ENCODE measurements at regions not wholly inside any gene's neighbourhood (a gene's known extent, or its start where the extent isn't known, plus 50 kb on each side); places are given as distances from the start of the nearest gene placed in this dataset.

DNA sequence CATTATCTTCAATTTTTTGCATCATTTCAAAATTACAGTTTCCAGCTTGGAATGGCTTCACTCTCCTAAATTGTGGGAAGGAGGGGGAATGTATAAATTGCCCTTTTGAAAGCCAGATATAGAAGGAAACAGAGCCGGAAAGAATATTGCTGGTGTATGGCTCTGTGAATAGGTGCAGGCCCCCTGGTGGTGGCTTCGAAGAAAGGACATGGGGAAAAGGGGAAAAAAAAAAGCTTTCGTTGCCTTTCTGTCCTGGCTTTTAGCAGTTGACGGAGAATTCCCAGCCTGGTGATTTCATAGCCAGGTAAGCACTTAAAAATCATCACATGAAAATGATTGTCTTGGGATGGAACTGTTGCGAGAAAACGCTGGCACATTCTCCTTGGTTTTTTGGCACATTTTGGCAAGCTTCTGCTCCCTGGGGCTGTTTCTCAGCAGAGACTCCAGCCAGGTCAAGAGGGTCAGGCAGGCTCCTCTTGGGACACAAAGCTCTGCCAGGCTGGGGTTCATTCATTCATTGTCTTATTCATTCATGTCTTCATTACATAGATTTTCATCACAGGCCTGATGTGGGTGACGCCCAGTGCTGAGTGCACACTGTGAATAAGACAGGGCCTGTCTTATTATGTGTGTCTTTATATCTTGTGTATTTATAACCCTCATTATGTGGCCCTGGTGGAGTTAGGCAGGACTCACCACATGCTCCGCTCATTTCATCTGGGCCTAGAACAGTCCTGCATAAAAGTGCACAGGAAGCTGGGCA lies 300.0 kb upstream of the TPM1 start:
- TF ChIP-seq, protein P1, sequence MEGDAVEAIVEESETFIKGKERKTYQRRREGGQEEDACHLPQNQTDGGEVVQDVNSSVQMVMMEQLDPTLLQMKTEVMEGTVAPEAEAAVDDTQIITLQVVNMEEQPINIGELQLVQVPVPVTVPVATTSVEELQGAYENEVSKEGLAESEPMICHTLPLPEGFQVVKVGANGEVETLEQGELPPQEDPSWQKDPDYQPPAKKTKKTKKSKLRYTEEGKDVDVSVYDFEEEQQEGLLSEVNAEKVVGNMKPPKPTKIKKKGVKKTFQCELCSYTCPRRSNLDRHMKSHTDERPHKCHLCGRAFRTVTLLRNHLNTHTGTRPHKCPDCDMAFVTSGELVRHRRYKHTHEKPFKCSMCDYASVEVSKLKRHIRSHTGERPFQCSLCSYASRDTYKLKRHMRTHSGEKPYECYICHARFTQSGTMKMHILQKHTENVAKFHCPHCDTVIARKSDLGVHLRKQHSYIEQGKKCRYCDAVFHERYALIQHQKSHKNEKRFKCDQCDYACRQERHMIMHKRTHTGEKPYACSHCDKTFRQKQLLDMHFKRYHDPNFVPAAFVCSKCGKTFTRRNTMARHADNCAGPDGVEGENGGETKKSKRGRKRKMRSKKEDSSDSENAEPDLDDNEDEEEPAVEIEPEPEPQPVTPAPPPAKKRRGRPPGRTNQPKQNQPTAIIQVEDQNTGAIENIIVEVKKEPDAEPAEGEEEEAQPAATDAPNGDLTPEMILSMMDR (IDR thresholded peaks at IDR 0.05) = peak in 5 of 7 experiments; percentile 68 to 84 (median 74)
- TF ChIP-seq POLR2A (IDR thresholded peaks at IDR 0.05) (no peak), POLR2AphosphoS5 (IDR thresholded peaks at IDR 0.05) (peak; percentile 32 to 82 (median 80))
